Stimulated activated naive CD8-positive, alpha-beta T cell treated with anti-CD3 and anti-CD28 coated beads, Interleukin-15, amount 100 ng/mL, for 72 hours (primary cell): ENCODE measurements at regions not wholly inside any gene's neighbourhood (a gene's known extent, or its start where the extent isn't known, plus 50 kb on each side); places are given as distances from the start of the nearest gene placed in this dataset.

Source experiments
- ATAC-seq: fragments of 150-1000 bp; cut with Tn5 transposase; 2 replicates; pipeline ENCODE4 v1.10.0; 2021; ENCODE audit warnings: mild to moderate bottlenecking, moderate library complexity
- DNase-seq, 2 donors: peaks; one replicate each; pipeline ENCODE4 v3.0.0; 2021 to 2022
- H3K27ac Mint-ChIP-seq, 2 donors: one replicate each; pipeline ENCODE4 v1.8.0; 2022; ENCODE audit warnings: mild to moderate bottlenecking in 2 of 2, mixed read lengths in 2 of 2, moderate library complexity in 2 of 2
- H3K27me3 Mint-ChIP-seq: one replicate; pipeline ENCODE4 v1.8.0; 2022; ENCODE audit warnings: mixed read lengths
- H3K4me1 Mint-ChIP-seq: one replicate; pipeline ENCODE4 v1.8.0; 2022; ENCODE audit warnings: mild to moderate bottlenecking, mixed read lengths
- H3K4me3 Mint-ChIP-seq, 2 donors: one replicate each; pipeline ENCODE4 v1.8.0; 2022; ENCODE audit warnings: mild to moderate bottlenecking in 2 of 2, mixed read lengths in 2 of 2, moderate library complexity in 1 of 2
- H3K9me3 Mint-ChIP-seq, 2 donors: one replicate each; pipeline ENCODE4 v1.8.0; 2022; ENCODE audit warnings: mixed read lengths in 2 of 2

- Mint-ChIP-seq H3K27me3 (peaks cover 55% of the 10 kb centered on the region), H3K4me1 (no peaks in the 10 kb centered on the region), H3K27ac (peak overlapping the region in 1 of 2 donors; percentile 74), H3K9me3 (no peaks in the 10 kb centered on the region), H3K4me3 (no peak overlapping the region)
- no peak for DNase-seq
- ATAC-seq, result no peak
Observed at GRCh38 chr16:9176547-9177418, 85.3 kb downstream of the HAPSTR1 start.

- no peaks in the 10 kb centered on the region for H3K9me3 Mint-ChIP-seq
- peaks cover 55% of the 10 kb centered on the region for H3K27me3 Mint-ChIP-seq
- no peak for DNase-seq
- H3K27ac Mint-ChIP-seq, result no peak overlapping the region
- no peak for ATAC-seq
- no peak overlapping the region for H3K4me3 Mint-ChIP-seq
- H3K4me1 Mint-ChIP-seq, result no peaks in the 10 kb centered on the region
Observed at GRCh38 chr16:9177861-9178260, 86.4 kb downstream of the HAPSTR1 start.

GRCh38 chr16:9183682-9184353 is 92.4 kb downstream of the HAPSTR1 start:
- H3K4me1 Mint-ChIP-seq, result no peaks in the 10 kb centered on the region
- H3K27ac Mint-ChIP-seq, result no peak overlapping the region
- H3K4me3 Mint-ChIP-seq, result no peak overlapping the region
- H3K27me3 Mint-ChIP-seq, result peaks cover 20% of the 10 kb centered on the region
- no peak for DNase-seq
- no peak for ATAC-seq
- no peaks in the 10 kb centered on the region for H3K9me3 Mint-ChIP-seq

- no peak overlapping the region for H3K4me3 Mint-ChIP-seq
- H3K4me1 Mint-ChIP-seq, result no peaks in the 10 kb centered on the region
- ATAC-seq (no peak), DNase-seq (no peak)
- H3K9me3 Mint-ChIP-seq, result no peaks in the 10 kb centered on the region
- H3K27ac Mint-ChIP-seq, result no peak overlapping the region
- peaks cover 15% of the 10 kb centered on the region for H3K27me3 Mint-ChIP-seq
Observed at GRCh38 chr16:9184354-9184690, 92.9 kb downstream of the HAPSTR1 start.

- ATAC-seq (no peak), DNase-seq (no peak)
- Mint-ChIP-seq H3K27me3 (peaks cover 9% of the 10 kb centered on the region), H3K27ac (no peak overlapping the region), H3K9me3 (no peaks in the 10 kb centered on the region), H3K4me3 (no peak overlapping the region), H3K4me1 (no peaks in the 10 kb centered on the region)
Observed at GRCh38 chr16:9185381-9185780, 93.9 kb downstream of the HAPSTR1 start.

GRCh38 chr16:9186061-9186460 is 94.6 kb downstream of the HAPSTR1 start:
- peaks cover 2% of the 10 kb centered on the region for H3K27me3 Mint-ChIP-seq
- H3K27ac Mint-ChIP-seq, result no peak overlapping the region
- ATAC-seq (no peak), DNase-seq (no peak)
- H3K4me1 Mint-ChIP-seq, result no peaks in the 10 kb centered on the region
- no peaks in the 10 kb centered on the region for H3K9me3 Mint-ChIP-seq
- no peak overlapping the region for H3K4me3 Mint-ChIP-seq

- Mint-ChIP-seq H3K4me3 (no peak overlapping the region), H3K27ac (no peak overlapping the region), H3K4me1 (no peaks in the 10 kb centered on the region), H3K9me3 (no peaks in the 10 kb centered on the region), H3K27me3 (no peaks in the 10 kb centered on the region)
- DNase-seq, result no peak
- ATAC-seq, result no peak
Observed at GRCh38 chr16:9188721-9189120, 97.3 kb downstream of the HAPSTR1 start.

- H3K9me3 Mint-ChIP-seq, result no peaks in the 10 kb centered on the region
Observed at GRCh38 chr16:9191274-9191850, 99.9 kb downstream of the HAPSTR1 start.

GRCh38 chr16:9192746-9193145 is 101.3 kb downstream of the HAPSTR1 start:
- Mint-ChIP-seq H3K27me3 (no peaks in the 10 kb centered on the region), H3K9me3 (no peaks in the 10 kb centered on the region), H3K4me3 (no peak overlapping the region), H3K4me1 (no peaks in the 10 kb centered on the region), H3K27ac (no peak overlapping the region)
- ATAC-seq, result no peak
- DNase-seq, result no peak

More at GRCh38 chr16:9191274-9191850, 99.9 kb downstream of the HAPSTR1 start:
- Mint-ChIP-seq H3K27ac (no peak overlapping the region), H3K27me3 (no peaks in the 10 kb centered on the region), H3K4me3 (no peak overlapping the region), H3K4me1 (no peaks in the 10 kb centered on the region)
- ATAC-seq (no peak), DNase-seq (no peak)

- no peaks in the 10 kb centered on the region for H3K9me3 Mint-ChIP-seq
- no peaks in the 10 kb centered on the region for H3K4me1 Mint-ChIP-seq
- DNase-seq, result no peak
- H3K27me3 Mint-ChIP-seq, result peaks cover 19% of the 10 kb centered on the region
- H3K4me3 Mint-ChIP-seq, result no peak overlapping the region
- ATAC-seq, result no peak
- no peak overlapping the region for H3K27ac Mint-ChIP-seq
Observed at GRCh38 chr16:9195287-9195686, 103.8 kb downstream of the HAPSTR1 start.

GRCh38 chr16:9197957-9198661 is 106.7 kb downstream of the HAPSTR1 start:
- H3K9me3 Mint-ChIP-seq, result no peaks in the 10 kb centered on the region
- no peak overlapping the region for H3K4me3 Mint-ChIP-seq
- DNase-seq, result no peak
- H3K27me3 Mint-ChIP-seq, result peaks cover 26% of the 10 kb centered on the region
- no peak for ATAC-seq
- H3K4me1 Mint-ChIP-seq, result no peaks in the 10 kb centered on the region
- H3K27ac Mint-ChIP-seq, result no peak overlapping the region

GRCh38 chr16:9199311-9199710 is 107.9 kb downstream of the HAPSTR1 start:
- Mint-ChIP-seq H3K9me3 (no peaks in the 10 kb centered on the region), H3K27me3 (peaks cover 34% of the 10 kb centered on the region), H3K27ac (no peak overlapping the region), H3K4me3 (no peak overlapping the region), H3K4me1 (no peaks in the 10 kb centered on the region)
- ATAC-seq (no peak), DNase-seq (no peak)

GRCh38 chr16:9199751-9200150 is 108.3 kb downstream of the HAPSTR1 start:
- ATAC-seq (no peak), DNase-seq (no peak)
- Mint-ChIP-seq H3K9me3 (no peaks in the 10 kb centered on the region), H3K4me3 (no peak overlapping the region), H3K27me3 (peaks cover 34% of the 10 kb centered on the region), H3K27ac (no peak overlapping the region), H3K4me1 (no peaks in the 10 kb centered on the region)

GRCh38 chr16:9203956-9204355 is 112.5 kb downstream of the HAPSTR1 start:
- Mint-ChIP-seq H3K9me3 (no peaks in the 10 kb centered on the region), H3K27ac (no peak overlapping the region), H3K4me1 (no peaks in the 10 kb centered on the region), H3K4me3 (no peak overlapping the region), H3K27me3 (peaks cover 28% of the 10 kb centered on the region)
- ATAC-seq (no peak), DNase-seq (no peak)

GRCh38 chr16:9205661-9206060 is 114.2 kb downstream of the HAPSTR1 start:
- Mint-ChIP-seq H3K4me1 (no peaks in the 10 kb centered on the region), H3K27ac (no peak overlapping the region), H3K9me3 (no peaks in the 10 kb centered on the region), H3K4me3 (no peak overlapping the region), H3K27me3 (peaks cover 15% of the 10 kb centered on the region)
- DNase-seq (no peak), ATAC-seq (no peak)

- Mint-ChIP-seq H3K27ac (no peak overlapping the region), H3K27me3 (peaks cover 19% of the 10 kb centered on the region), H3K9me3 (no peaks in the 10 kb centered on the region), H3K4me1 (no peaks in the 10 kb centered on the region), H3K4me3 (no peak overlapping the region)
- ATAC-seq, result no peak
- DNase-seq, result no peak
Observed at GRCh38 chr16:9206156-9206555, 114.7 kb downstream of the HAPSTR1 start.
